Prostate gland (tissue), 2 donors: ENCODE measurements at regions not wholly inside any gene's neighbourhood (a gene's known extent, or its start where the extent isn't known, plus 50 kb on each side); places are given as distances from the start of the nearest gene placed in this dataset.

Experiments used
- DNase-seq: peaks from one replicate; pipeline ENCODE4 v3.0.0-alpha.2; 2019; ENCODE audit warnings: low spot score
- H3K27ac ChIP-seq, 2 donors: fragments of 200-600 bp; sonication (generic); 2 replicates each; pipeline ENCODE4 v1.5.1; 2017 to 2019
- H3K27me3 ChIP-seq: fragments of 200-600 bp; sonication (generic); replicated peaks from 2 replicates; pipeline ENCODE4 v1.5.1; 2019; ENCODE audit not compliant: insufficient read depth
- H3K36me3 ChIP-seq, 2 donors: fragments of 200-600 bp; sonication (generic); 1 replicate in 1 of 2; 2 replicates in 1 of 2; pipeline versions ENCODE4 v1.5.1 to v1.8.1; 2017 to 2019
- H3K4me1 ChIP-seq: fragments of 200-600 bp; sonication (generic); replicated peaks from 2 replicates; pipeline ENCODE4 v1.5.1; 2019
- H3K4me3 ChIP-seq, 2 donors: fragments of 200-600 bp; sonication (generic); 2 replicates each; pipeline ENCODE4 v1.5.1; 2017 to 2019
- H3K9me3 ChIP-seq: fragments of 200-600 bp; sonication (generic); 2 replicates; pipeline ENCODE4 v1.5.1; 2017
- CTCF ChIP-seq, 4 experiments: fragments of 200-600 bp in 2 of 4; fragments of 450-650 bp in 2 of 4; sonication (generic) in 2 of 4; IDR thresholded peaks; 1 replicate in 3 of 4; 2 replicates in 1 of 4; pipeline ENCODE4 v1.5.1; 2016 to 2019; ENCODE audit warnings: antibody characterized with exemption in 4 of 4, mild to moderate bottlenecking in 2 of 4, moderate library complexity in 2 of 4
- POLR2A ChIP-seq: fragments of 450-650 bp; IDR thresholded peaks from one replicate; pipeline ENCODE4 v1.6.1; 2016; ENCODE audit warnings: antibody characterized with exemption, mild to moderate bottlenecking
- POLR2AphosphoS5 ChIP-seq: sonication (generic); formaldehyde crosslinking; IDR thresholded peaks from one replicate; pipeline ENCODE4 v1.6.1; 2017; ENCODE audit warnings: antibody characterized with exemption
- WGBS: methylation state at CpG from one replicate; pipeline ENCODE4 v1.1.5; 2018; 5-methylcytosine and 5-hydroxymethylcytosine counted together
- intact Hi-C: fragments of 100-400 bp; cut with DNase I; formaldehyde crosslinking; loops from one replicate; pipeline ENCODE4 v1.14.2; 2022

- intact Hi-C loops: no loop called here
- Histone ChIP-seq H3K4me3 (no peak overlapping the region), H3K9me3 (no peaks in the 10 kb centered on the region), H3K27me3 (no peaks in the 10 kb centered on the region), H3K4me1 (no peaks in the 10 kb centered on the region), H3K27ac (no peak overlapping the region), H3K36me3 (no peaks in the 10 kb centered on the region)
- 83% methylated on average over 10 of the region's 10 CpGs for WGBS
- no peak for DNase-seq
- TF ChIP-seq POLR2A (no peak), POLR2AphosphoS5 (no peak), CTCF (IDR thresholded peaks at IDR 0.05) (no peak)
Measured at GRCh38 chr9:2255128-2255527, 240.0 kb downstream of the SMARCA2 start.

GRCh38 chr9:2257248-2257929 lies 242.2 kb downstream of the SMARCA2 start:
- intact Hi-C loops: no loop called here
- no peaks in the 10 kb centered on the region for H3K9me3 ChIP-seq
- H3K27me3 ChIP-seq: no peaks in the 10 kb centered on the region
- no peak overlapping the region for H3K4me3 ChIP-seq
- WGBS: 92% methylated on average over 6 of the region's 6 CpGs
- H3K27ac ChIP-seq: no peak overlapping the region
- TF ChIP-seq POLR2A: no peak
- TF ChIP-seq CTCF (IDR thresholded peaks at IDR 0.05): no peak
- no peak for TF ChIP-seq POLR2AphosphoS5
- no peaks in the 10 kb centered on the region for H3K36me3 ChIP-seq
- no peaks in the 10 kb centered on the region for H3K4me1 ChIP-seq
- DNase-seq: no peak

GRCh38 chr9:2260417-2261306 lies 245.5 kb downstream of the SMARCA2 start:
- Histone ChIP-seq H3K9me3 (no peaks in the 10 kb centered on the region), H3K27ac (no peak overlapping the region), H3K4me3 (no peak overlapping the region), H3K27me3 (no peaks in the 10 kb centered on the region), H3K4me1 (no peaks in the 10 kb centered on the region), H3K36me3 (no peaks in the 10 kb centered on the region)
- DNase-seq: no peak
- TF ChIP-seq POLR2A: no peak
- TF ChIP-seq POLR2AphosphoS5: no peak
- TF ChIP-seq CTCF (IDR thresholded peaks at IDR 0.05): no peak
- WGBS: 54% methylated on average over 3 of the region's 3 CpGs
- intact Hi-C loops: loop anchor here (10.0 kb wide), 1 partner anchor 234 kb away; no protein-coding TSS in a partner anchor

- H3K27ac ChIP-seq: no peak overlapping the region
- H3K4me1 ChIP-seq: no peaks in the 10 kb centered on the region
- intact Hi-C loops: loop anchor here (10.0 kb wide), 1 partner anchor 233 kb away; no protein-coding TSS in a partner anchor
- no peaks in the 10 kb centered on the region for H3K9me3 ChIP-seq
- TF ChIP-seq POLR2AphosphoS5 (no peak), CTCF (IDR thresholded peaks at IDR 0.05) (no peak), POLR2A (no peak)
- no peak for DNase-seq
- 64% methylated on average over 4 of the region's 4 CpGs for WGBS
- no peak overlapping the region for H3K4me3 ChIP-seq
- H3K27me3 ChIP-seq: no peaks in the 10 kb centered on the region
- H3K36me3 ChIP-seq: no peaks in the 10 kb centered on the region
Measured at GRCh38 chr9:2261421-2262103, 246.4 kb downstream of the SMARCA2 start.
